ENCODE measurements at regions not wholly inside any gene's neighbourhood (a gene's known extent, or its start where the extent isn't known, plus 50 kb on each side); places are given as distances from the start of the nearest gene placed in this dataset.

GRCh38 chr12:123073962-123074801 lies 76.7 kb downstream of the PITPNM2 start:
- peaks cover 14% of the 10 kb centered on the region; the same call in 2 of the 3 replicates for H3K4me1 Mint-ChIP-seq

More at GRCh38 chr12:123073962-123074801, 76.7 kb downstream of the PITPNM2 start:
- Histone ChIP-seq H3K4me2 (no peak overlapping the region), H3K79me2 (replicated peaks; ENCODE audit: insufficient read depth) (no peaks in the 10 kb centered on the region), H3K4me3 (no peak overlapping the region), H3K36me3 (ENCODE audit: insufficient read depth) (no peaks in the 10 kb centered on the region), H4K20me1 (replicated peaks; ENCODE audit: insufficient read depth) (no peaks in the 10 kb centered on the region), H3K9me2 (ENCODE audit: insufficient read depth) (no peaks in the 10 kb centered on the region), H3F3A (replicated peaks; ENCODE audit: low read depth) (no peaks in the 10 kb centered on the region), H2AFZ (no peak overlapping the region), H3K4me1 (ENCODE audit: insufficient read depth) (no peaks in the 10 kb centered on the region), H3K27me3 (ENCODE audit: insufficient read depth) (no peaks in the 10 kb centered on the region), H3K27ac (ENCODE audit: low read depth) (no peak overlapping the region)
- ATAC-seq (no peak), DNase-seq (ENCODE audit: low spot score) (no peak)
- no peak overlapping the region for H3K27ac Mint-ChIP-seq
- no peaks in the 10 kb centered on the region for H3K36me3 Mint-ChIP-seq (ENCODE audit: low read depth)
- peaks cover 11% of the 10 kb centered on the region for H3K27me3 Mint-ChIP-seq (ENCODE audit: insufficient read depth, low read depth, poor library complexity)
- TF ChIP-seq ZNF114 (CRISPR knock-in tag; IDR thresholded peaks at IDR 0.05) (no peak), JUNB (IDR thresholded peaks at IDR 0.05; ENCODE audit: unreplicated experiment) (no peak), ZNF462 (CRISPR knock-in tag; IDR thresholded peaks at IDR 0.05) (no peak), CREB1 (CRISPR knock-in tag; IDR thresholded peaks at IDR 0.05; ENCODE audit: low read depth) (no peak), CTCF (conservative IDR thresholded peaks at IDR 0.05; ENCODE audit: low read depth in 2 of 2) (no peak), STAT1 (IDR thresholded peaks at IDR 0.05; ENCODE audit: unreplicated experiment) (no peak), EZH2 (IDR thresholded peaks at IDR 0.05; ENCODE audit: low read depth, unreplicated experiment) (no peak), NANOG (IDR thresholded peaks at IDR 0.05; ENCODE audit: borderline replicate concordance) (no peak), EZH2phosphoT487 (IDR thresholded peaks at IDR 0.05; ENCODE audit: unreplicated experiment) (no peak), ETS1 (IDR thresholded peaks at IDR 0.05) (no peak), REST (IDR thresholded peaks at IDR 0.05; ENCODE audit: unreplicated experiment) (no peak), ZNF331 (CRISPR knock-in tag; IDR thresholded peaks at IDR 0.05; ENCODE audit: low read depth) (no peak), POLR2AphosphoS5 (IDR thresholded peaks at IDR 0.05; ENCODE audit: low read depth) (no peak)
- H3K9me3 Mint-ChIP-seq, result no peaks in the 10 kb centered on the region
- no peak overlapping the region for H3K4me3 Mint-ChIP-seq
